ENCODE measurements at regions not wholly inside any gene's neighbourhood (a gene's known extent, or its start where the extent isn't known, plus 50 kb on each side); places are given as distances from the start of the nearest gene placed in this dataset.

- DNase-seq, result no peak
These were observed 273.7 kb downstream of the SOX9 start for GRCh38 chr17:72394531-72394930.

- no peak for DNase-seq
These were observed 275.3 kb downstream of the SOX9 start for GRCh38 chr17:72396121-72396520.

DNA sequence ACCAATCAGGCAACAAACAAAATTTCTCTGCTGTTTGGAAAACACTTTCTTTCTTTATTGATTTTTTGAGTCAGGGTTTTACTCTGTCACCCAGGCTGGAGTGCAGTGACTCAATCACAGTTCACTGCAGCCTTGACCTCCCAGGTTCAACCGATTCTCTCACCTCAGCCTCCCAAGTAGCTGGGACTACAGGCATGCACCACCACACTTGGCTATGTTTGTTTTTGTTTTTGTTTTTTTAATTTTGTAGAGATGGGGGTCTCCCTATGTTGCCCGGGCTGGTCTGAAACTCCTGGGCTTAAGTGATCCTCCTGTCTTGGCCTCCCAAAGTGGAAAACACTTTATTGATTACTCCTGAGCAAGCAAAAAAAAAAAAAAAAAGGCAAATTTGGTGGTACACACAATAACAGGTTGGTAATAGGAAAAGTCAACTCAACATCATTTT lies 276.4 kb downstream of the SOX9 start:
- DNase-seq, result no peak

DNA sequence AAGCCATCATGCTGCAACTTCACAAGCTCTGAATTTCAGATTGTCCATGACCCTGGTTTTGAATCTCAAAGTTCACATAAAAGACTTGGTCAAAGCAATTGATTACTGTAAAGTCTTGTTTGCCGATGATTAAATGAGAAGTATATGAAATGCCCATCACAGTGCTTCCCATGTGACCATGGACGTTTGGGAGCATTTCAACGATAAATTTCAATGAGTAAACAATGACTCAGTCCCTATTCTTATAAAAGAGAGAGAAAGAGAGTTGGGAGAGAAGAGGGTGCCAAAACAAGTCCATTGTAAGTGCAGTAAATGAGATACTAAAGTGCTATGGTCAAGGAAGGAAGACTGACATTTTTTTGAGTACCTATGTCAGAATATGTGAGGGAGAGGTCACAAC lies 276.9 kb downstream of the SOX9 start:
- DNase-seq, result no peak

- DNase-seq, result no peak
These were observed 278.3 kb downstream of the SOX9 start for GRCh38 chr17:72399023-72399607.

DNA sequence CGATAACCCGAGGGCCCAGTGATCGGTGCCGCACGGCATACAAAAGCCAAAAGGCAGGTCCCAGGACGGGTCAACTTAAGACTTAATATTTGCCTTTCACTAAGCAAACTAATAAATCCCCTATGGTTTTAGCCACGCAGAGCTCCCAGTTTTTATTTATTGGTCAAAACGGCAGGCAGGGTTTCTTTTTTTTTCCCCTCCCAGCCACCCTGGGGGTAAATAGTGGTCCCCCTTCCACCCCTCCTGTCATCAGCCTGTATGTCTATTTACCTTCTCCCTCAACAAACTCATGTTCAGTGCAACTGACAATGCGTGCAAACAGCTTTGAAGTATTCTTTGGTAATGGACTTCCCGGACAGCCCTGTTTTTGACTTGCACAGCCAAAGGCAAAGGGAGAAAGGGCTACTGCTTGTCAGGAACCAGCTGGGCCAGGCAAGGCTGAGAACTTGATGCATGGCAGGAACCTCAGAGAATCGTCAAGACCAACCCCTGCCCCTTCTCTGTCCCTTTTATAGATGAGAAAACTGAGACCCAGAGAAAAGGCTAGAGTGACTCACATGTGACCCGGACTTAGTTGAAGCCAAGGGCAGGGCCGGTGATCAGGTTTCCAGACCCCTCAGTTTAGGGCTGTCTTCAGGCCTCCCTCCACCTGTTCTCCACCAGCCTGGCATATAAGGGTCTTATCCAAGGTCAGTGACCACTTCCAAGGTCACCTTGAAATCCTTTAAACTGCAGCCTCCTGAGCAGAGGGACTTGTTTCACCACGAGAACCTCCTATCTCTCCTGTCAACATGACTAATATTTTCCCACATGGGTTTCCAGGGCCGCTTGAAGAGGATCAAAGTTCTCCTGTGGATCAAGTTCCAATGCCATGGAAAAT lies 279.0 kb downstream of the SOX9 start:
- no peak for DNase-seq

DNA sequence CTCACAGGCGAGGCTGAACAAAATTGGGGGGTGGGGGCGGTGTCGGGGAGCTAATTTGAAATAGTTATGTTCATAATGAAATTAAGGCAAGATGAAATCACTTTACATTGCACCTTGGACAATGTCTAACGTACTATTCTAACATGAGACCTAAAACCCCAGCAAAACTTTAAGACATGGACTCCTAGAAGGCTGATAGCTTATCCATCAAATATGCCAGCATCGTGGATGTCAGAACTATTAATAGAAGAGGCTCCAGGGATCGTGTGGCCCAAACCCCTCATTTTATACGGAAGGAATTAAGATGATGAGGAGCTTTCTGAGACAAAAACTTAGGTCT lies 279.6 kb downstream of the SOX9 start:
- no peak for DNase-seq

GRCh38 chr17:72400863-72401262 lies 280.0 kb downstream of the SOX9 start:
- no peak for DNase-seq

DNA sequence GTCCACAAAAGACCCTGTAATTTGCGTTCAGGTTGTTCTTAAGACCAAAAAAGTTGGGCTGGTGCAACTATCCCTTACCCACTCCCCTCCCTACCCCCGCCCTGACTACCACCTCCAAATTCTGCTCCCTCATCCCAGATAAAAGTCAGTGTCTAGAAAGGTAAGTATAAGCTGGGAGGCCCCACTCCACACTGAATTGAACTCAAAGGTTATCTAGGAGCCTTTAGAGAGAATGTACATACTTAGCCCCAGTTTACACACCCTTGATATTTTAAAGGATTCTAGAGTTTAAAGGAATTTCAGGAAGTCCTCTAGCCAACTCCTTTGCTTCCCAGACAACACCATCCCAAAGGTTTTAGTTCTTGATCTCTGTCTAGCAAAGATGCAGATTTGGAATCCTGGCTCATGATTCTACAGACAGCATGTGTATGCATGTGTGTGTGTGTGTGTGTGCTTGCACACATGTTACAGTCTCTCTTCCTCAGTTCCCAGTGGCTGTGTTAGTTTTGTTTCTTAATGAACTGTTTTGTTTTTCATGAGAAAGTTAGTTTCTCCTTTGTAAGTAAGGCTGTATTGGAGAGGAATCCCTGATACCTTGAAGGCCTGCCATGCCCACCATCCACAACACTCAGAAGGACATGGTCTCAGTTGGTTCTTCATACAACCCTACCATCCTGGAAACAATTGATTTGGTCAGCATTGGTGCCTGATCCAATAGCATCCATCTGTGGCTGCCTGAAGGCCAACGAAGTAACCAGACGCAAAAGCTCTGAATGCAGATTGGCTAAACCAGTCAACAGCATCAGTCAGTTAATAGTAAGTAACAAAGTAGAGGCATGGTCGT lies 281.3 kb downstream of the SOX9 start:
- no peak for DNase-seq

DNA sequence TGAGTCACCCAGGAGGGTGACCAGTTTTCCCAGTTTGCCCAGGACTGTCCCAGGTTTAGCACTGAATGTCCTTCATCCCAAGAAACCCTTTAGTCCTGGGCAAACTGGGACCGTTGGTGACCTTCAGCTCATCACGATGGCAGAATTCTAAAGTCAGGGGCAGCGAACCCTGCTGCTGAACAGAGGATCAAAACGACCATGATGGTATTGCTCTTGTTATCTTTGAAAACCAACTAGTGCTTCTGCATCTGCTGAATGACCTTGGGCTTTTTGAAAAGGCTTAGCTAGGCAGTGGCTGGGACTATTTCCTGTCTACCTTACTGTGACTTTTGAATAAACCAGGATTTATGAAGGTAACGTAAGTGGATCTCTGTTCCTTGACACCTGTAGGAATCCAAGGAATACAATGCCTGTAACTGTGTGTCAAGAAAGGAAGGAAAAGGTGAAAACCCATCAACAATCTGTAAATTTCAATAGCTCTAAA lies 281.9 kb downstream of the SOX9 start:
- DNase-seq, result no peak

GRCh38 chr17:72403713-72404209 lies 282.9 kb downstream of the SOX9 start:
- no peak for DNase-seq

DNA sequence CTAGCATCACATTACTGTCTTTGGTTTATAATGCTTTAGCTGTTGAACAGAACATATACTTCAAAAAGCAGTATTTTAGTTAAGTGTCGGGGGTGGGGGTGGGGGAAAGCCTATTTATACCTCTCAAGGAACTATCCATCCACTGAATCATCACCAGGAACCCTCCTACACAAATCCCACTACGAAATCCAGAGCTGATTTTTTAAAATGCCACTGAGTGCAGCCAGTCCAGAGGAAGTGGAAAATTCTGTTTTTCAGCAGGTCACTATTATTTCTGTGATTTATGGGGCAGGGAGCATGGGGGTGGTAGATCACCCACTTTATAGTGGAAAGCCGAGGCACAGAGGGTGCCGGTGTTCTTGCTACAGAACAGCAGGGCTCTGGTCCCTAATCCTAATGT lies 284.1 kb downstream of the SOX9 start:
- DNase-seq, result no peak

GRCh38 chr17:72405662-72406230 lies 284.9 kb downstream of the SOX9 start:
- no peak for DNase-seq

DNA sequence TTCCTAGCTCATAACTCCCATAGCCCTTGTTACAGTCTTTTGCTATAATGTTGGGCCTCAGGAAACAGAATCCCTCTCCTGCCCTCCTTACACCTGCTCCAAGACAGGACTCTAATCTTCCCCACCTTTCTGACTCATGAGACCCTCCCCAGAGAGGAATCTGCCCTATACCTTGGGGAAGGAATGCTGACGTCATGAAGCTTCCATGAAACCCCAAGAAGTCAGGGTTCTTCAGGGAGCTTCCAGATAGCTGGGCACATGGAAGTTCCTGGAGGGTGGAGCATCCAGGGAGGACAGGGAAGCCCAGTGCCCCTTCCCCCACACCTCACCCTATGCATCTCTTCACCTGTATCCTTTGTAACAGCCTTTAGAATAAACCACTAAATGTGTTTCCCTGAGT lies 285.7 kb downstream of the SOX9 start:
- no peak for DNase-seq

DNA sequence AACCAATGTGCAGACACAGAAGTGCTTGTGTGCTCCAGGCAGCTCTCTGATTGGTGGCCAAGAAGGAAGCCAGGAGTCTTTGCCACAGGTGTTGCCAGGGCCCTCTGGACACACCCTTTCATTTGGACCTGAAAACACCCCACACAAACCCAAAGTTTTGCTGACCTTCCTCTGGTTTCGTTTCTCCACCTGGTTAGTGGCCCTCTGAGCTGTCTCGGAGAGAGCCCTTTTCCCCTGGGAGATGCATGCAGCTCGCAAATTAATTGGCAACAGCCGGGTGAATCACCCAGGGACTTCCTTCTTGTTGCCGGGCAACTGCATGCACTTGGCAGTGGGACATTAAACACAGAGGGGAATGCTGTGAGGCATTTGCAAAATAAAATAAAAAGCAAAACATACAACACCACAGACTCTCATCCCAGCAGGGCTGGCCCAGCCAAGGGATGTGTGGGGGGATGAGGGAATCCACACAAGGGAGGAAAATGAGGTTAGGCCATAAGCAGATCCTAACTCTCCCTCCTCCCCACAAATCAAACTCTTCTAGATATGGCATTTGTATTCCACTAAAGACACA lies 286.6 kb downstream of the SOX9 start:
- DNase-seq, result no peak

DNA sequence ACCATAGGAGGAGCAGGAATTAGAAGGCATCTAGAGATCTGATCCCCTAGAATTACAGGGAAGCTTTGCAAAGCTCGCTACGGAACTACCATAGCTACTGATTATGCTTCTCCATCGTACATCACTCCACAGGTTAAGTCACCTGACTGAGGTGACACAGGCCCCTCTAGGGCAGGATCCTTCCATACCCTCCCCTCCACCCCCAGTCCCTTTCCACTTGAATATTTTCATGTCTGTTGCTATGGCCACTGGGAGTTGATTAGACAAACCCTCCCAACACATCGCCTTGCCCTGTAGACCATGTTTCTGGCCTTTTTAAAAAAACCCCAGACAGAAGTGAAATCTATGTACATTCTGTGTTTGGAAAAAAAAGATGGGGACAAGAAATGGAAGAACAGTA lies 287.1 kb downstream of the SOX9 start:
- no peak for DNase-seq

DNA sequence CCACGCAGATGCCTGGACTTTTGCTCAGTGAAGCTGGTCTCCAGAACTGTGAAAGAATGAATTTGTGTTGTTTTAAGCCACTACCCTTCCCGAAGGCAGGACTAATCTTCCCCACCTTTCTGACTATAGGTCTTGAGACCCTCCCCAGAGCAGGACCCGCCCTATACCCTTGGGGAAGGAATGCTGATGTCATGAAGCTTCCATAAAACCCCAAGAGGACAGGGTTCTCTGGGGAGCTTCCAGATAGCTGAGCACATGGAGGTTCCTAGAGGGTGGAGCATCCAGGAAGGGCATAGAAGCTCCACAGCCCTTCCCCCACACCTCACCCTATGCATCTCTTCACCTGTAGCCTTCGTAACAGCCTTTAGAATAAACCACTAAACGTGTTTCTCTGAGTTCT lies 287.8 kb downstream of the SOX9 start:
- DNase-seq, result no peak

GRCh38 chr17:72409405-72410002 lies 288.7 kb downstream of the SOX9 start:
- DNase-seq, result no peak

- DNase-seq, result no peak
These were observed 290.3 kb downstream of the SOX9 start for GRCh38 chr17:72411124-72411563.

DNA sequence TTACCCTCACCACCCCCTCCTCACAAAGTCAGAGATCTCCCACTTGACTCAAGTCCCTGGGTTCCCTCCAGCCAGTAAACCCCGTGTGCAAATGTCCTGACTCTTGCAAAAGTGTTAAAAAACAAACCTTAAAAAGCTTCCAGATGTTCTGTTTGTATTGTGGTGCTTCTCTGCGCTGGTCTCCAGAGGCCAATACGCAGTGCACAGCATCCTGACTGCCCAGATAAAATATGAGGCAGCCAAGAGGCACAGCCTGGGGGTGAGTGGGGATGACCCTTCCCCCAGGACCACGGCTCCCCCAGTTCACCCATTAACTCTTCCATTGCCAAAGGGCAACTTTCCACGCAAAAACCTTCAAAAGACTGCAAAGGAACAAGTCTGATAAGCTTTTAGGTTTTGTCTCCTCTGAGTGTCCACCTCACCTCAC lies 291.8 kb downstream of the SOX9 start:
- no peak for DNase-seq

DNA sequence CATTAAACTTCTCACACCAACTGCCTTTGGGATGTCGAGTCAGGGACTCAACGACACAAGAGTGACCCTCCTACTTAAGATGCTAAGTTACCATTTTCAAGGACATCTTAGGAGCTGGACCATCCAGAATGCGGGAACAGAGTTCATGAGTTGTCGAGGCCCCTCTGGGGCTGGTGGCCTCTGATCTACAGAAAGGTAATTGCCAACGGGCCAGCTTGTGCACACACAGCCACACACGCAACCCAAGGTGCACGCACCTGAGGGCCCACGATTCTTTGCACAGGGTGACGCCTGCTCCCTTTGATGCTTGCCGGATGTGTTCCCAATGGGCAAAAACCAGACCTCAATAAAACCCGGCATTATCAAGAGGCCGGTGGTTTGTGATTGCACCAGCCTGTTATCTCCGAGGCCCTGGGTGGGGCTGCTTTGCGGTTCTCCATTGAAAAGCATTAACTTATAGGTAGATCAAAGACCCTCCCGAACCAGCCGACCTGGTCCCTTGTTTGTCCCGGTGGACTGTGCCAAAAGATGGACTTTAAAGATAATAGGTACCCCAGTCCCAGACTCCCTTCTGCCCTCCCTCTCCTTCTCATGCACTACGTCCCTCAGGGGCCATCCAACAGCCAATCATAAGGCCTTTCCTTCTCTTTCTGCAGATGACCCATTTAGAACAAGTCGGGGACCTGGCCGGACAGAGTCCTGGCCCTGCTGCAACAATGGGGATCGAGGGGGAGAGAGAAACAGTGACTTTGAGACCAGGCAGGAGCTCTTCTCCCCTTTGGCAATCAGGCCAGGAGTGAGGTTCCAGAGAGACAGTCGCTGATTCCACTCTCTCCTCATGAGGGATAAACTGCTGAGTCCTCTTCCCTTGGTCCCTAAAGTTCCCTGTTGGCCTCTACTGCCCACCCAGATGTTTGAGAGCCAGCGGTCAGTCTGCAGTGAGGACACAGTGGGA lies 292.5 kb downstream of the SOX9 start:
- DNase-seq, result no peak
